Gastroesophageal sphincter (tissue), 4 donors: ENCODE measurements at regions not wholly inside any gene's neighbourhood (a gene's known extent, or its start where the extent isn't known, plus 50 kb on each side); places are given as distances from the start of the nearest gene placed in this dataset.

Experiments
- ATAC-seq: fragments of 150-250 bp; one replicate; pipeline ENCODE4 v1.9.1; 2016; ENCODE audit warnings: mild to moderate bottlenecking, moderate library complexity
- H3K27ac ChIP-seq, 4 donors: fragments of 200-600 bp; sonication (generic) in 3 of 4; 1 replicate in 3 of 4; 2 replicates in 1 of 4; pipeline ENCODE4 v1.5.1; 2016 to 2019
- H3K27me3 ChIP-seq: fragments of 200-600 bp; sonication (generic); one replicate; pipeline ENCODE4 v1.5.1; 2019
- H3K36me3 ChIP-seq, 2 donors: fragments of 200-600 bp; sonication (generic); one replicate each; pipeline ENCODE4 v1.5.1; 2019; ENCODE audit warnings: control low read depth in 1 of 2
- H3K4me1 ChIP-seq, 3 donors: fragments of 200-600 bp; sonication (generic); 1 replicate in 2 of 3; 2 replicates in 1 of 3; pipeline ENCODE4 v1.5.1; 2016 to 2019; ENCODE audit warnings: control low read depth in 2 of 3
- H3K4me3 ChIP-seq, 2 donors: fragments of 200-600 bp; sonication (generic); one replicate each; pipeline ENCODE4 v1.5.1; 2019; ENCODE audit warnings: mild to moderate bottlenecking in 1 of 2, moderate library complexity in 1 of 2
- H3K9me3 ChIP-seq, 3 donors: fragments of 200-600 bp; sonication (generic); one replicate each; pipeline ENCODE4 v1.5.1; 2017 to 2019; ENCODE audit warnings: control low read depth in 2 of 3
- CTCF ChIP-seq, 4 experiments: fragments of 200-600 bp in 2 of 4; fragments of 450-650 bp in 2 of 4; sonication (generic) in 1 of 4; IDR thresholded peaks; one replicate each; pipeline ENCODE4 v1.5.1; 2017 to 2019; ENCODE audit warnings: antibody characterized with exemption in 4 of 4, mild to moderate bottlenecking in 2 of 4, moderate library complexity in 2 of 4
- EP300 ChIP-seq: sonication (generic); formaldehyde crosslinking; IDR thresholded peaks from one replicate; pipeline ENCODE4 v1.6.1; 2017; ENCODE audit warnings: antibody characterized with exemption, mild to moderate bottlenecking
- POLR2A ChIP-seq, 2 donors: fragments of 450-650 bp; IDR thresholded peaks; one replicate each; pipeline ENCODE4 v1.6.1; 2017; ENCODE audit warnings: antibody characterized with exemption in 2 of 2, mild to moderate bottlenecking in 2 of 2, moderate library complexity in 1 of 2
- POLR2AphosphoS5 ChIP-seq: sonication (generic); formaldehyde crosslinking; IDR thresholded peaks from one replicate; pipeline ENCODE4 v1.6.1; 2017; ENCODE audit warnings: antibody characterized with exemption
- WGBS, 2 donors: methylation state at CpG; one replicate each; pipeline ENCODE4 v1.1.5; 2018; ENCODE audit warnings: low coverage in 1 of 2; 5-methylcytosine and 5-hydroxymethylcytosine counted together

DNA sequence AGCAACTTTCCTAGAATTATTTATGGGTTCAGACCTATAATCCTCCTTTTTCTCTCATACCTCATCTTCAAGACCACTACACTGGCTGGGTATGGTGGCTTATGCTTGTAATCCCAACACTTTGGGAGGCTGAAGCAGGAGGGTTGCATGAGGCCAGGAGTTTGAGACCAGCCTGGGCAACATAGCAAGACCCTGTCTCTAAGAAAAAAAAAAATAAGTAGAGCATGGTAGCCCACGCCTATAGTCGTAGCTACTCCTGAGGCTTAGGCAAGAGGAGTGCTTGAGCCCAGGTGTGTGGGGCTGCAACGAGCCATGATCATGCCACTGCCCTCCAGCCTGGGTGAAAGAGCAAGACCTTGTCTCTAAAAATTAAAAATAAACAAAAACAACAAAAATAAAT, 832.4 kb downstream of the PCDH18 start:
- ATAC-seq = no peak
- Histone ChIP-seq H3K27ac (no peak overlapping the region), H3K36me3 (no peaks in the 10 kb centered on the region), H3K4me1 (no peaks in the 10 kb centered on the region), H3K27me3 (no peaks in the 10 kb centered on the region), H3K9me3 (no peaks in the 10 kb centered on the region), H3K4me3 (no peak overlapping the region)
- TF ChIP-seq EP300 = no peak
- no peak for TF ChIP-seq POLR2AphosphoS5
- no peak for TF ChIP-seq POLR2A (IDR thresholded peaks at IDR 0.05)
- TF ChIP-seq CTCF (IDR thresholded peaks at IDR 0.05) = no peak
- 78 to 93% methylated on average over 3 of the region's 3 CpGs for WGBS, 2 donors

DNA sequence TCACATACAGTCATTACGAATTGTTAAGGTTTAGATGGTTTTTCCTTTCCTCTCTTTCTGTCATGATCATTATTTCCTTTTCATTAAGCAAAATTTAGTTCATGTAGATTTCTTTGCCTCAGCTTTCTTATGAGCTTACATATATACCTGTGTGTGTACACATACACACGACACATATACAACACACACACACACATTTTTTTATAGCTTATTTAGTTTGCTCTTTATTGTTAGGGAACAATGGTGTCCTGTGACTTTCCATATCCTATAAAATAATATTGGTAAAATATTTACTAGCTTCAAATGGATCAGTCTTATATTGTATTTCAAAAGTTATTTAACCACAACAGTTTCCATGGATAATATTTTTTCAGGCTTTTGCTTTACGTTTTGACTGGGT, 840.7 kb downstream of the PCDH18 start:
- Histone ChIP-seq H3K4me3 (no peak overlapping the region), H3K9me3 (no peaks in the 10 kb centered on the region), H3K4me1 (no peaks in the 10 kb centered on the region), H3K27ac (no peak overlapping the region), H3K27me3 (no peaks in the 10 kb centered on the region), H3K36me3 (no peaks in the 10 kb centered on the region)
- TF ChIP-seq CTCF (IDR thresholded peaks at IDR 0.05) (no peak), POLR2A (IDR thresholded peaks at IDR 0.05) (no peak), EP300 (no peak), POLR2AphosphoS5 (no peak)
- ATAC-seq = no peak
- WGBS, 2 donors = 83 to 86% methylated on average over 3 of the region's 3 CpGs

GRCh38 chr4:136690360-136690759, 841.9 kb downstream of the PCDH18 start:
- no peaks in the 10 kb centered on the region for H3K27me3 ChIP-seq
- H3K9me3 ChIP-seq = no peaks in the 10 kb centered on the region
- ATAC-seq = no peak
- no peak overlapping the region for H3K4me3 ChIP-seq
- H3K4me1 ChIP-seq = no peaks in the 10 kb centered on the region
- no peaks in the 10 kb centered on the region for H3K36me3 ChIP-seq
- TF ChIP-seq POLR2AphosphoS5 (no peak), EP300 (no peak), POLR2A (IDR thresholded peaks at IDR 0.05) (no peak), CTCF (IDR thresholded peaks at IDR 0.05) (no peak)
- no peak overlapping the region for H3K27ac ChIP-seq
- 23 to 33% methylated on average over 1 of the region's 1 CpG for WGBS, 2 donors

DNA sequence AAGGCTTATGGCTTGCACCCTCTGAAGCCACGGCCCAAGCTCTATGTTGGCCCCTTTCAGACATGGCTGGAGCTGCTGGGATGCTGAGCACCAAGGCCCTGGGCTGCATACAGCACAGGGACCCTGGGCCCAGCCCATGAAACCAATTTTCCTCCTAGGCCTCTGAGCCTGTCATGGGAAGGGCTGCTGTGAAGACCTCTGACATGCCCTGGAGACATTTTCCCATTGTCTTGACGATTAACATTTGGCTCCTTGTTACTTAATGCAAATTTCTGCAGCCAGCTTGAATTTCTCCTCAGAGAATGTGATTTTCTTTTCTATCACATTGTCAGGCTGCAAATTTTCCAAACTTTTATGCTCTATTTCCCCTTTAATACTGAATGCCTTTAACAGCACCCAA, 844.7 kb downstream of the PCDH18 start:
- H3K4me3 ChIP-seq = no peak overlapping the region
- ATAC-seq = no peak
- no peak for TF ChIP-seq CTCF (IDR thresholded peaks at IDR 0.05)
- H3K27me3 ChIP-seq = no peaks in the 10 kb centered on the region
- H3K9me3 ChIP-seq = no peaks in the 10 kb centered on the region
- WGBS, 2 donors = 52 to 67% methylated on average over 1 to 2 of the region's 2 CpGs
- no peaks in the 10 kb centered on the region for H3K4me1 ChIP-seq
- no peak overlapping the region for H3K27ac ChIP-seq
- H3K36me3 ChIP-seq = no peaks in the 10 kb centered on the region

GRCh38 chr4:136687118-136687517, 845.2 kb downstream of the PCDH18 start:
- ATAC-seq = no peak
- no peaks in the 10 kb centered on the region for H3K4me1 ChIP-seq
- WGBS, 2 donors = 80 to 97% methylated on average over 4 to 6 of the region's 6 CpGs

More at GRCh38 chr4:136687118-136687517, 845.2 kb downstream of the PCDH18 start:
- Histone ChIP-seq H3K27ac (no peak overlapping the region), H3K4me3 (no peak overlapping the region), H3K9me3 (no peaks in the 10 kb centered on the region), H3K36me3 (no peaks in the 10 kb centered on the region), H3K27me3 (no peaks in the 10 kb centered on the region)
- no peak for TF ChIP-seq EP300
- no peak for TF ChIP-seq POLR2A (IDR thresholded peaks at IDR 0.05)
- no peak for TF ChIP-seq CTCF (IDR thresholded peaks at IDR 0.05)
- TF ChIP-seq POLR2AphosphoS5 = no peak
